ENCODE measurements at regions not wholly inside any gene's neighbourhood (a gene's known extent, or its start where the extent isn't known, plus 50 kb on each side); places are given as distances from the start of the nearest gene placed in this dataset.

DNA sequence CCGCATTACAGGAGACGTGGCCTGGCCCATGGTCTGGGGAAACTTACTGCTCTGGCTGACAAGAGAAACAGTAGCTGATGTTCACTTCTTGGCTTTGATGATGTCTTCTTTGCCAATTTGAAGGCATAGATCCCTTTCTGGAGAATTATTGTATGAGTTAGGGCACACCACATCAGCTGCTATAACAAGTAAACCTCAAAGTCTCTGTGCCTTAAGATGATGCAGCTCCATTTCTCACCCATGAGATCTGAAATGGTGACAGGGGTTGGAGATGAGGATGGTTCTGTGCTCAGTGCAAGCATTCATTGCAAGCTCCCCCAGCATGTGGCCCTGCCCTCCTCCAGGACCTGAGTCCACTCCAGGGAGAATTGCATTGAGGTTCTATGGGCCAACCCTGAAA is 157.4 kb downstream of the IRX5 start:
- no peak for TF ChIP-seq POLR2AphosphoS5 (IDR thresholded peaks at IDR 0.05; ENCODE audit: borderline replicate concordance, low read depth, low read length)
- no peak for TF ChIP-seq EZH2 (IDR thresholded peaks at IDR 0.05)
